Left ventricle myocardium superior (tissue), 1 donor: ENCODE measurements at regions not wholly inside any gene's neighbourhood (a gene's known extent, or its start where the extent isn't known, plus 50 kb on each side); places are given as distances from the start of the nearest gene placed in this dataset.

Source experiments
- ATAC-seq: fragments of 200-7000 bp; cut with Tn5 transposase; one replicate; pipeline ENCODE4 v1.9.1; 2020; ENCODE audit warnings: mild to moderate bottlenecking, moderate library complexity
- DNase-seq: peaks from one replicate; pipeline ENCODE4 v3.0.0-alpha.2; 2020
- intact Hi-C: fragments of 100-400 bp; cut with micrococcal nuclease; formaldehyde crosslinking; loops from one replicate; pipeline ENCODE4 v1.11.0; 2022
- donor health status: DM: no; HTN: yes; CAD: no; lungs with severe emphysema.

DNA sequence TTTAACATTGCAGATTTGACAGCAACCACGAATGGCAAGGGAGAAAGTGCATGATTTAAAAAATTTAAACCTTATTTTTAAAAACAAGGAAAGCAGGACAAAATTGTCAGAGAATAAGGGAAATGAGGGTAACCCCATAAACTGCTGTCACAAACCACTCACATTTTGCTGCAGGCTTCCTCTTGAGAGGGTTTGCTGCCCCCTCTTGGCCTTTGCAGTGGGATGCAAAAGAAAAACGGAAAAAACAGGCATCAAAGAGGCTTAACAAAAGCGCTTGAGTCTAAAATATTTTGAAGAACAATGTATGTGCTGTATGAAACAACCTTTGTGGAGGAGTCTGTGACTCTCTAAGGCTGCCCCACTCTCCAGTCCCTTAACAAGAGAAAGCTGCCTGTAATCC, 91.6 kb downstream of the TMX3 start:
- ATAC-seq (no peak), DNase-seq (no peak)
- intact Hi-C loops: no loop called here

- DNase-seq: no peak
- intact Hi-C loops: no loop called here
- ATAC-seq: no peak
These were observed 103.6 kb downstream of the TMX3 start for GRCh38 chr18:68611311-68611710.

DNA sequence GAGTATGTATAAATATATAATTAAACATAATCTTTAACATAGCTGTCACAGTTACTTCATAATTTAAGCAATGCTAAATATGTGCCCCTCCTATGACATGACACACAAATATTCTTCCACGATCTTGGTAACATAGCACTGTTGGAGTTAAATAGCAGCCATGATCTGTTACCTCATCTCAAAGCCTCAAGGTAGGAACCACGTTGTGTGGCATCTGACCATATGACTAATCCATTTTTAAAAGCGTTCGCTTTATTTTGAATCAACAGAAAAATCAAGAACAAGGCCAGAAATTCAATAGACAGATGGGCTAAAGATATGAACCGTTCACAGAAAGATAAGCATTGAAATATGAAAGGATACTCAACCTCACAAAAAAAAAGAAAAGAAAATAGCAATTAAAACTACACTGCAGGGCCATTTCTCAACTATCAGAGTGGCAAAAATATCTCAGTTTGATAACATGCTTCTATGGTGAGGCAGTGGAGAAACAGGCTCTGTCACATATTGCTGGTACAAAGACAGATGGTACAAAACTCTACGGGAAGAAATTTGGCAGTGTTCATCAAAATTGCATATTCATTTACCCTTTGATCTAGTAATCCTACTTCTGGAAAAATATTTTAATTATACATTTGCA, 105.9 kb downstream of the TMX3 start:
- ATAC-seq: no peak
- DNase-seq: no peak
- intact Hi-C loops: no loop called here

- ATAC-seq: no peak
- intact Hi-C loops: no loop called here
These were observed 107.1 kb downstream of the TMX3 start for GRCh38 chr18:68607852-68608251.

GRCh38 chr18:68604256-68604655, 110.7 kb downstream of the TMX3 start:
- DNase-seq (no peak), ATAC-seq (no peak)
- intact Hi-C loops: no loop called here

More at GRCh38 chr18:68607852-68608251, 107.1 kb downstream of the TMX3 start:
- DNase-seq: no peak

DNA sequence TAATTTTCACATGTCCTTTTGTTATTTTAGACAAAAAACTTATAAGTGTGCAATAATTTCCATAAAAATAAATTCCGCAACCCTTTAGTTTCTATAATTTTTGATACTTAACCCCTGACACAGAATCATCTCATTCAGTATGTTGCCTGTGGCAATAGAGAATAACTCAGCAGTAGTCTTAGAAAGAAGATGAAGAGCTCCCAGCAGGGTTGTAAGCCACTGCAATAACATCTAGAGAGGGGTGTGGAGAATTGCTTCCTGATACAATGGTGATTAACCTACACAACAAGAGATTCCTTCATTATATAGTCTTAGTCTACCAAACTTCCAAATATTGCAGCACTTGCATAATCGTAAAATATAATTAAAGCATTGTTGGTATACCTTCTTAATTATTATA, 118.9 kb downstream of the TMX3 start:
- intact Hi-C loops: no loop called here
- DNase-seq (no peak), ATAC-seq (no peak)

- ATAC-seq: no peak
- intact Hi-C loops: no loop called here
- no peak for DNase-seq
These were observed 126.7 kb downstream of the TMX3 start for GRCh38 chr18:68588169-68588568.

DNA sequence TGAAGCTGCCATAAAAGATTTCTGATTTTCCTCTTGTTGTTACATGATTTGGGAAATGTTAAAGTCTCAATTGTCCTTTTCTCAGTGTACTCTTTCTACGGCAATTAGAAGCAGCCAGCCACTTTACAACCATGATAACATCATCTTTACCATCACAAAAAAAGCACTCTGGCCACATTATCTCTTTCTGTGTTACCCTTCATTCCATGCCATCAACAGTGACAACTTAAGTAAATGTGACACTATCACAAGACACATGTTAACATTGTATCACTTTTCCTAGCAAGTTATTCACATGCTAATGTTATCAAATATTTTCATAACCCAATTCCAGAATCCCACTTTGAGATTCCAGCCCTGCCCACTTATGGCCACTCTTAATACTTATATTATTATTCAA, 131.2 kb downstream of the TMX3 start:
- intact Hi-C loops: no loop called here
- no peak for ATAC-seq

GRCh38 chr18:68574311-68574710, 140.6 kb downstream of the TMX3 start:
- intact Hi-C loops: no loop called here
- DNase-seq (no peak), ATAC-seq (no peak)

More for the DNA sequence above, 131.2 kb downstream of the TMX3 start:
- DNase-seq: no peak

DNA sequence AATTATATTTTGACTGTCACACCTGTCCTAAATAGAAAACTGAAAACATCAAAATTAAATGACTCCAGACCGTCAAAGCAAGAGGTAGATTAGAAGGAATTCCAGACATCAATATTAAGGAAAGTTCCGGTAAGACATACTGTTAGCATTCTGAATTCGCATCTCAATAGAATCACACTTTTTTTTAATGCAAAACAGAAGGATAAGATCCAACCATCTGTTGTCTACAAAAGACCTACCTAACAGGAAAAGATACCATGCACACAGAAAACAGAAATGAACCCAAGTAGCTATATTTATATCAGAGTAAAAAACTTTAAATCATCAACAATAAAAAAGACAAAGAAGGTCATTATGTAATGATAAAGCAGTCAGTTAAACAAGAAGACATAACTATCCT, 145.0 kb downstream of the TMX3 start:
- intact Hi-C loops: no loop called here
- ATAC-seq (no peak), DNase-seq (no peak)

DNA sequence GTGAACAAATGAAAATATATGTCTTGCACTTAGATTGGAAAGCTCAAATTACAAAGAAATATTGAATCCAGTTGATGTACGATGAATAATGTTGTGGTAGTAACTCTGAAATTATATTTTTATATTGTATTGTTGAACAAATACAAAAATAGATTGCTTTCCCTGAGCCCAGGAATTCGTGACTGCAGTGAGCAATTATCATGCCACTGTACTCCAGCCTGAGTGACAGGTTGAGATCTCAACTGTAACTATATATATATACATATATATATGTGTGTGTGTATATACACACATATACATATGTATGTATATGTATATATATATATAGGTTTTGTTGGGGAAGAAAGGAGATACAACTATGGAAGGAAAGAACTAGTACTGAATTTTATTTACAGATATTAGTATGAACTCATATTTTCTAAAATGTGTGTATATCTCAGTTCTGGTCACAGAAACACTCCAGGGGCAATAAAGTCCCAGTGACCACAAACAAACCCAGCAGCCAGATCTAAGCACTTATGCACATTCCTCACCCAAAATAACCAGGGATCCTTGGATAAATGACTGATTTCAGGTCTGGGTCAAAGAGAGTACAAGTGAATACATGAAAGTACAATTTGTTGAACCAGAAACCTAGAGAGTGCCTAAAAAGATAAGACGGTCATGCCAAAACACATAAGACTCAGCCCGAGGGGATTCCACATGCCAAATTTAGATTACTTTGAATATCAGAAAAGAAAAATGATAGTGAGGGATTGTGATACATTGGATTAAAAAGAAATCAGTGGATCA, 146.3 kb downstream of the TMX3 start:
- ATAC-seq: no peak
- DNase-seq: no peak
- intact Hi-C loops: no loop called here

DNA sequence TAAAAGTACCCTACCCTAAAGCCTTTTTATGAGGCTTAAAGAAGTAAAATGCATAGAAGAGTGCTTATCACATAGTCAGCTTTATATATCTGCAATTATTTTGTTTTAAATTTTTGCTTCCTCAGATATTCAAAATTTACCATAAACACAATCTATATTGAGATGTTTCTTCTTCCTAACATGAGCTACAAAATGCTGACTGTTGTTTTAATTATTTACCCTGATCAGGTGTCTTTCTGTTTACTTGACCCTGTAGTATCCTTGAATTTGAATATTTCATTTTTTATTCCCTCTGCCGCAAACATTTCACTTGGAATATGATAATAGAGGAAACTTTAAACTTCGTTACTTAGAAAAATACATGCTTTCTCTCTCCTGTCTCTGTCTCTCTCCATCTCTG, 147.9 kb downstream of the TMX3 start:
- DNase-seq (no peak), ATAC-seq (no peak)
- intact Hi-C loops: no loop called here

GRCh38 chr18:68564961-68565360, 149.9 kb downstream of the TMX3 start:
- ATAC-seq (no peak), DNase-seq (no peak)
- intact Hi-C loops: no loop called here

DNA sequence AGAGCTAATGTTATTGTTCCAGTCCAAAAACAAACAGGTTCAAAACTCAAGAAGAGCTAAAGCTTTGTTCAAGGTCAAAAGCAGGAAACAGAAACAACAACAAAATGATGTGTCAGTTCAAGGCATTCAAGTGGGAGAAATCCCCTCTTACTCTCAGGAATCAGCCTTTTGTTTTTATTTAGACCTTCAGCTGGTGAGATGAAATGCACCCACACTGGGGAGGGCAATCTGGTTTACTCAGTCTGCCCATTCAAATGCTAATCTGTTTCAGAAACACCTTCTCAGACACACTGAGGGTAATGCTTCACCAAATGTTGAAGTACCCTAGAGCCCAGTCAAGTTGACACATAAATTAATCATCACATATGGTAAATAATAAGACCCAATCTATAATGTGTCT, 150.6 kb downstream of the TMX3 start:
- intact Hi-C loops: no loop called here
- no peak for ATAC-seq
- no peak for DNase-seq

DNA sequence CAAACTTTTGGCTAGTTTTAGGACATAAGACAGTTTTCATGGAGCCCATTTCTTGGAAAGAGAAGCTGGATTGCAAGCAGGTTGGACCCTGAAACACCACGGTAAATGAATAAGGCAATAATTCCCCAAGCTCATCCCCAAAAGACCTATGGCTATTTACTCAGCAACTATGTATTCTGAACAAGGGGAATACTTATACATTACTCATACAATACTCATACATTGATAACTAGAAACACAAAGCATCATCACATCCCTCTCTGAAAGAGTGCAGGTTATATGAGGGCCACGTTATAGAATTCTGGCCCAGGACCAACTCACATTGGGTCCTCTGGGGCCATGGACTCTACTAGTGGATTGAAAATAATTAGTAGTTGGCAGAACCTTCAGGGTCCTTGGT, 154.8 kb downstream of the TMX3 start:
- intact Hi-C loops: no loop called here
- no peak for DNase-seq
- ATAC-seq: no peak

DNA sequence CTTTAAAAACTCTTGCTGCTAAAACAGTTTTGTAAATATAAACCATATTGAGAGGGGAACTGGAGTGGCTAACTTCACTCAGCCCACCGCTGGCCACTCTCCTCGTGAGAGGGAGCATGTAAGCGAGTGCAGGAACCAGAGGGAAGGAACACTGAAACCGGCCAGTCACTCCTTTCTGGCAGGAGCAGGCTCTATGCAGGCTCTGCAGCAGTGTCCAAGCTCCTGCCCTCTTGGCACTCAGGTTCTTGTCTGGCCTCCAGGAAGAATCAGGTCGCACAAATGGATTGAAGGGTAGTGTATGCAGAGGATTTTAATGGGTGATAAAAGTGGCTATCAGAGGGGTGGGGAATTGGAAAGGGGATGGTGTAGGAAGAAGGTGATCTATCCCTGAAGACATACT, 157.7 kb downstream of the TMX3 start:
- ATAC-seq: no peak
- intact Hi-C loops: no loop called here
- DNase-seq: no peak

- intact Hi-C loops: no loop called here
- DNase-seq: no peak
- ATAC-seq: no peak
These were observed 159.0 kb downstream of the TMX3 start for GRCh38 chr18:68555879-68556301.

DNA sequence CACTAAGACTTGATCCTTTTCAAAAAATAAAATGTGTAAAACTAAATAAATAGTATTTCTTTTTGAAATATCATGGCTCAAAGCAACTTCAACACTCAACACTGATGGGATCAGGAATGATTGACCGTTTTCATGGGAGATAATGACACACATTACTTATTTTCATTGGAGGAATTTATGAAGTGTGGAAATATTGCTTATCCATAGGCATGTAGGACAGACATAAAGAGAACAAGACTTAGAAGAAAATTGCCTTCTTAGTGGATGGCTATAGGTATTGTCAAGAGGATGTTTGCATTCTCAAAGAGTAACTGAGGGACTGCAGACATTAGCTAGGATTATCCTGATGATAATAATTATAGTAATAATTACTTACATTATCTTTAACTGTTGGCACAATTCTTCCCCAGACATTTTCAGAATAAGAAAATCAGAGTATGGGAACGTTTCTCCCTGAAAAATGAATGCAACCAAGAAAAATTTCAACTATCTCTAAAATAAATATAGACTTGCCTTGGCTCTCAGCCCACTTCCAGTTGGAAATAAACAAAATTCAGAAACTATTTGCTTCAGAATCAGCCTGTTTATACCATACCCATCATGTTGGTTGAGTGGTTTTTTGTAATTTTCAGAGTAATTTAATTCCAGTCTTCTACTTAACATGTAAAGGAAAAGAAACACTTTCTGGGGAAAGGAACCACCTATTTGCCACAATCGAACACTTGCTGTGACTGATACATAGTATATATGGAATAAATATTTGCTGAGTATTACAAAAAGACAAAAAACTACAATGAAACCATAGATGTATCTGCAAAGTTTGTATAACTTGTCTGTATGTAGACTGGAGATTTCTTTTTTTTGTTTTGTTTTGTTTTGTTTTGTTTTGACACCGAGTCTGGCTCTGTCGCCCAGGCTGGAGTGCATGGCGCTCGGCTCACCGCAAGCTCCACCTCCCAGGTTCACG, 165.7 kb downstream of the TMX3 start:
- intact Hi-C loops: no loop called here
- no peak for ATAC-seq

DNA sequence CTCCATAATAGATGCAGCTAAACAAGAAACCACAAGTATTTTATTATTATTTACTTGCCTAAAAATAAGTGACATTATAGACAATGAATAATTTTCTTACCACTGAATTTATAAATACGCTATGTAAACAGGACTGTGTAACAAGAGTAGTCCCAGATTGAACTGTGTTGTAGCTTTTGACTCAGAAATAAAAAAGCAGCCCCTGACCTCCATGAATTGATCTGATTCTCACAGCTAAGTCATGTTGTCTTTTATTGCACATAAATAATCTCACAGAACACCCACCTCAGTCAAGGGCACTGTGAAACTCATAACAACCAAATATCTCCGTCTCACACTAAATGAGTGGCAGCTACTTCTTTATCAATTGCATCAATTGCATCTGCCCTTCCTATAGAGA, 171.6 kb downstream of the TMX3 start:
- intact Hi-C loops: no loop called here
- no peak for DNase-seq
- no peak for ATAC-seq

More for the DNA sequence above, 165.7 kb downstream of the TMX3 start:
- DNase-seq: no peak

GRCh38 chr18:68542846-68543245, 172.1 kb downstream of the TMX3 start:
- ATAC-seq (no peak), DNase-seq (no peak)
- intact Hi-C loops: no loop called here
